OCI-LY7 (cell line): ENCODE measurements at regions not wholly inside any gene's neighbourhood (a gene's known extent, or its start where the extent isn't known, plus 50 kb on each side); places are given as distances from the start of the nearest gene placed in this dataset.

ENCODE experiments used
- BruUV-seq: library from RNA; stranded (reverse); fragments of 400-500 nt; replicated peaks from 2 replicates; lab custom pipeline; 2021; lab: Mats Ljungman, UMichigan
- CTCF ChIA-PET: fragments of 300-600 bp; sonication (Branson Sonifier 250); formaldehyde crosslinking; loops from one replicate; lab custom pipeline; 2022; ENCODE audit warnings: antibody characterized with exemption; ENCODE audit not compliant: unreplicated experiment; lab: Charles Lee
- POLR2A ChIA-PET: fragments of 300-600 bp; sonication (Branson Sonifier 250); formaldehyde crosslinking; loops from one replicate; lab custom pipeline; 2022; ENCODE audit warnings: antibody characterized with exemption; lab: Charles Lee
- DNase-seq: peaks from one replicate; pipeline ENCODE4 v3.0.0-alpha.2; 2015; ENCODE audit warnings: low spot score
- H2AFZ ChIP-seq: fragments of 200-600 bp; sonication (generic), shearing (Covaris generic); 2 replicates; pipeline ENCODE4 v1.6.1; 2014; ENCODE audit warnings: mild to moderate bottlenecking, antibody characterized with exemption, low read length, moderate library complexity
- H3K27ac ChIP-seq: fragments of 200-600 bp; sonication (generic); 2 replicates; pipeline ENCODE4 v1.5.1; 2014; ENCODE audit warnings: mixed run types, low read depth, mild to moderate bottlenecking, moderate library complexity, low read length, inconsistent platforms; ENCODE audit not compliant: poor library complexity, severe bottlenecking
- H3K36me3 ChIP-seq: fragments of 200-600 bp; sonication (generic); 2 replicates; pipeline ENCODE4 v1.6.1; 2014; ENCODE audit warnings: mild to moderate bottlenecking, antibody characterized with exemption, low read length, moderate library complexity, mixed read lengths; ENCODE audit not compliant: insufficient read depth
- H3K4me1 ChIP-seq: fragments of 200-600 bp; sonication (generic); 2 replicates; pipeline ENCODE4 v1.5.1; 2014; ENCODE audit warnings: mild to moderate bottlenecking, low read length; ENCODE audit not compliant: insufficient read depth, poor library complexity, severe bottlenecking
- H3K4me2 ChIP-seq: fragments of 200-600 bp; sonication (generic); 2 replicates; pipeline ENCODE4 v1.6.1; 2014; ENCODE audit warnings: mild to moderate bottlenecking, low read length
- H3K4me3 ChIP-seq: fragments of 200-600 bp; sonication (generic); 2 replicates; pipeline ENCODE4 v1.5.1; 2014; ENCODE audit warnings: mild to moderate bottlenecking, low read depth, low read length; ENCODE audit not compliant: poor library complexity, severe bottlenecking
- H3K79me2 ChIP-seq: fragments of 200-600 bp; sonication (generic); 2 replicates; pipeline ENCODE4 v1.6.1; 2016; ENCODE audit warnings: low read depth, mild to moderate bottlenecking, low read length, moderate library complexity, mixed read lengths; ENCODE audit not compliant: insufficient read depth
- H3K9me2 ChIP-seq: fragments of 200-600 bp; sonication (generic); 2 replicates; pipeline ENCODE4 v1.6.1; 2016; ENCODE audit warnings: mild to moderate bottlenecking, low read length, mixed read lengths; ENCODE audit not compliant: insufficient read depth
- H3K9me3 ChIP-seq: fragments of 200-600 bp; sonication (generic); 2 replicates; pipeline ENCODE4 v1.6.1; 2014; ENCODE audit warnings: mild to moderate bottlenecking, mixed run types, low read length, mixed read lengths
- H4K20me1 ChIP-seq: fragments of 200-600 bp; sonication (generic); 2 replicates; pipeline ENCODE4 v1.6.1; 2014; ENCODE audit warnings: mild to moderate bottlenecking, antibody characterized with exemption, low read length, moderate library complexity, mixed read lengths; ENCODE audit not compliant: insufficient read depth
- EZH2phosphoT487 ChIP-seq: fragments of 200-600 bp; sonication (generic); IDR thresholded peaks from 2 replicates; pipeline ENCODE4 v1.6.1; 2018; ENCODE audit warnings: low read depth, borderline replicate concordance, mild to moderate bottlenecking, mixed run types, antibody characterized with exemption, low read length, moderate library complexity, mixed read lengths
- intact Hi-C: fragments of 100-400 bp; cut with micrococcal nuclease; formaldehyde crosslinking; loops from one replicate; pipeline ENCODE4 v1.10.0; 2022; ENCODE audit not compliant: unreplicated experiment
- TF ChIP-seq, protein P1 (sequence below): fragments of 200-600 bp; sonication (generic); conservative IDR thresholded peaks from 2 replicates; pipeline ENCODE4 v1.5.1; 2014; ENCODE audit warnings: mild to moderate bottlenecking, antibody characterized with exemption, low read length, moderate library complexity, mixed read lengths

DNA sequence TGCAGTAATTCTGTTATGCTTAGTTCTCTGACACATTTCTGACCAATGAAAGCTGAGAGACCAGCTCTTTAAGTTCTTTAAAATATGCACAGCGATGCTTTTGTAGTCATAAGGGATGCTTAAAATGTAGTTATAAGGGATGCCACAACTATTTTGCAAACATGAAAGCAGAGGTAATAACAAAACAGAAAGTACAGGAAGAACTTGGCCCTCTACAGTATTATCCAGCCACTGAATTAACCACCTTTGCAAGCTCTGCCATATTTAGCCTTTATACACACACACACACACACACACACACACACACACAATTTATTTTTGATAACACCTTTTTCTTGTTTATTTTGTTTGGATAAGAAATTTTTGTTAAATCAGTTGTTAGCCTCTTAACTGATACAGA lies 590.0 kb downstream of the FAT4 start:
- no peak for TF ChIP-seq EZH2phosphoT487
- TF ChIP-seq, protein P1, sequence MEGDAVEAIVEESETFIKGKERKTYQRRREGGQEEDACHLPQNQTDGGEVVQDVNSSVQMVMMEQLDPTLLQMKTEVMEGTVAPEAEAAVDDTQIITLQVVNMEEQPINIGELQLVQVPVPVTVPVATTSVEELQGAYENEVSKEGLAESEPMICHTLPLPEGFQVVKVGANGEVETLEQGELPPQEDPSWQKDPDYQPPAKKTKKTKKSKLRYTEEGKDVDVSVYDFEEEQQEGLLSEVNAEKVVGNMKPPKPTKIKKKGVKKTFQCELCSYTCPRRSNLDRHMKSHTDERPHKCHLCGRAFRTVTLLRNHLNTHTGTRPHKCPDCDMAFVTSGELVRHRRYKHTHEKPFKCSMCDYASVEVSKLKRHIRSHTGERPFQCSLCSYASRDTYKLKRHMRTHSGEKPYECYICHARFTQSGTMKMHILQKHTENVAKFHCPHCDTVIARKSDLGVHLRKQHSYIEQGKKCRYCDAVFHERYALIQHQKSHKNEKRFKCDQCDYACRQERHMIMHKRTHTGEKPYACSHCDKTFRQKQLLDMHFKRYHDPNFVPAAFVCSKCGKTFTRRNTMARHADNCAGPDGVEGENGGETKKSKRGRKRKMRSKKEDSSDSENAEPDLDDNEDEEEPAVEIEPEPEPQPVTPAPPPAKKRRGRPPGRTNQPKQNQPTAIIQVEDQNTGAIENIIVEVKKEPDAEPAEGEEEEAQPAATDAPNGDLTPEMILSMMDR: no peak
- no peaks in the 10 kb centered on the region for H3K9me3 ChIP-seq
- ChIA-PET POLR2A (interaction anchor here (0.6 kb wide), 1 partner anchor 1660 kb away, joined by 3 read pairs; no protein-coding TSS in a partner anchor), CTCF (no interaction called here)
- H4K20me1 ChIP-seq: no peaks in the 10 kb centered on the region
- no peaks in the 10 kb centered on the region for H3K9me2 ChIP-seq
- BruUV-seq: no TSS peak
- H3K4me2 ChIP-seq: no peak overlapping the region
- no peaks in the 10 kb centered on the region for H3K79me2 ChIP-seq
- H3K4me1 ChIP-seq: no peaks in the 10 kb centered on the region
- no peak for DNase-seq
- no peaks in the 10 kb centered on the region for H3K36me3 ChIP-seq
- no peak overlapping the region for H3K4me3 ChIP-seq
- intact Hi-C loops: no loop called here
- H2AFZ ChIP-seq: no peak overlapping the region
- H3K27ac ChIP-seq: no peak overlapping the region

DNA sequence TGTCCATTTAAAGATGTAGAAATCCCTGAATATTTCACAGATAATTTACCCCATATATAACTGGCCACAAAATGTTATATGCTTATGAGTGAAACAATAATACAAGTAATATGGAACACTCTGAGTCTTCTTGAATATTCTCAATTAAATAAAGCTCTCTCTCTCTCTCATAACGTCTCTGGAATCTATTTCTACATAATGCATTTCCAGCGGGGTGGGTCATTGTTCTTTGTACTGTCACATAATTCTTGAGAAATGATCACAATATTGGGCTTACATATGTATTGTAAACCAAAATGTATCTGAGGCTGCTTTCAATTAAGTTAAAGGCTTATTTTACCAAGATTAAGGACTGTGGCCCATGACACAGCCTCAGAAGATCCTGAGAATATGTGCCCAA lies 596.3 kb downstream of the FAT4 start:
- POLR2A ChIA-PET: interaction anchor here (0.5 to 0.7 kb wide), 3 partner anchors 8 to 802 kb away, joined by 3 to 5 read pairs (median 3); no protein-coding TSS in a partner anchor
- Histone ChIP-seq H4K20me1 (no peaks in the 10 kb centered on the region), H3K4me3 (no peak overlapping the region), H3K79me2 (no peaks in the 10 kb centered on the region), H3K36me3 (no peaks in the 10 kb centered on the region), H3K9me3 (no peaks in the 10 kb centered on the region), H2AFZ (no peak overlapping the region), H3K4me2 (no peak overlapping the region), H3K4me1 (no peaks in the 10 kb centered on the region), H3K27ac (no peak overlapping the region), H3K9me2 (no peaks in the 10 kb centered on the region)
- intact Hi-C loops: no loop called here
- TF ChIP-seq, protein P1: no peak
- TF ChIP-seq EZH2phosphoT487: no peak
- CTCF ChIA-PET: no interaction called here
- no TSS peak for BruUV-seq
- no peak for DNase-seq

DNA sequence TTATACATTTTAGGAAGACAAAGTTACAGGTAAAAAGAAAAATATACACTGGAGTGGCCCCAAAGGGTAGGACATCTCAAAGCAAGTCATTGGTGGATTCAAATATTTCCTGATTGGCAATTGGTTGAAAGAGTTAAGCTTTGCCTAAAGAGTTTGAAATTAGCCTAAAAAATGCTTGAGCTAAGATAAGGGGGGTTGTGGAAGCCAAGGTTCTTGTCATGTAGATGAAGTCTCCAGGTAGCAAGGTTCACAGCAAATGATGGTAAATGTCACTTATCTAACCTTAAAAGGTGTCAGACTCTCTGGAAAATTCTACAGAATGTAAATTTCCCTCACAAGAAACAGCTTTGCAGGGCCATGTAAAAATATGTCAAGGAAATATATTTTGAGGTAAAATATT lies 596.7 kb downstream of the FAT4 start:
- no peak overlapping the region for H3K4me2 ChIP-seq
- H2AFZ ChIP-seq: no peak overlapping the region
- DNase-seq: no peak
- no peak overlapping the region for H3K4me3 ChIP-seq
- H4K20me1 ChIP-seq: no peaks in the 10 kb centered on the region
- intact Hi-C loops: no loop called here
- H3K9me3 ChIP-seq: no peaks in the 10 kb centered on the region
- H3K9me2 ChIP-seq: no peaks in the 10 kb centered on the region
- no peak overlapping the region for H3K27ac ChIP-seq
- no peaks in the 10 kb centered on the region for H3K36me3 ChIP-seq
- ChIA-PET POLR2A (interaction anchor here (0.5 to 0.7 kb wide), 2 partner anchors 47 to 802 kb away, joined by 3 to 5 read pairs; no protein-coding TSS in a partner anchor), CTCF (no interaction called here)
- no peak for TF ChIP-seq EZH2phosphoT487
- TF ChIP-seq, protein P1: no peak
- no peaks in the 10 kb centered on the region for H3K4me1 ChIP-seq
- no peaks in the 10 kb centered on the region for H3K79me2 ChIP-seq
- BruUV-seq: no TSS peak
